ENCODE measurements at regions not wholly inside any gene's neighbourhood (a gene's known extent, or its start where the extent isn't known, plus 50 kb on each side); places are given as distances from the start of the nearest gene placed in this dataset.

- no peak for TF ChIP-seq CTCF (IDR thresholded peaks at IDR 0.05; ENCODE audit: insufficient read depth, missing control alignments)
- DNase-seq (ENCODE audit: insufficient read length, low spot score) (no peak), FAIRE-seq (no peak)
These were observed 91.0 kb upstream of the DIO3 start for GRCh38 chr14:101470266-101470665.

GRCh38 chr14:101471723-101472517 lies 89.4 kb upstream of the DIO3 start:
- TF ChIP-seq CTCF (IDR thresholded peaks at IDR 0.05; ENCODE audit: insufficient read depth, missing control alignments): no peak
- FAIRE-seq (no peak), DNase-seq (ENCODE audit: insufficient read length, low spot score) (no peak)

GRCh38 chr14:101472518-101472849 lies 88.8 kb upstream of the DIO3 start:
- FAIRE-seq: no peak
- TF ChIP-seq CTCF (IDR thresholded peaks at IDR 0.05; ENCODE audit: insufficient read depth, missing control alignments): no peak
- no peak for DNase-seq (ENCODE audit: insufficient read length, low spot score)

GRCh38 chr14:101473045-101473729 lies 88.1 kb upstream of the DIO3 start:
- FAIRE-seq (no peak), DNase-seq (ENCODE audit: insufficient read length, low spot score) (no peak)
- TF ChIP-seq CTCF (IDR thresholded peaks at IDR 0.05; ENCODE audit: insufficient read depth, missing control alignments): no peak

GRCh38 chr14:101473795-101474562 lies 87.3 kb upstream of the DIO3 start:
- DNase-seq (ENCODE audit: insufficient read length, low spot score) (no peak), FAIRE-seq (no peak)
- no peak for TF ChIP-seq CTCF (IDR thresholded peaks at IDR 0.05; ENCODE audit: insufficient read depth, missing control alignments)

GRCh38 chr14:101474563-101475455 lies 86.5 kb upstream of the DIO3 start:
- no peak for TF ChIP-seq CTCF (IDR thresholded peaks at IDR 0.05; ENCODE audit: insufficient read depth, missing control alignments)
- DNase-seq (ENCODE audit: insufficient read length, low spot score) (no peak), FAIRE-seq (no peak)
